ENCODE measurements at regions not wholly inside any gene's neighbourhood (a gene's known extent, or its start where the extent isn't known, plus 50 kb on each side); places are given as distances from the start of the nearest gene placed in this dataset.

GRCh38 chr1:57727121-57727520, 303.3 kb upstream of the DAB1 start:
- TF ChIP-seq TAF1 (IDR thresholded peaks at IDR 0.05; ENCODE audit: borderline replicate concordance, insufficient read depth, low read length) (no peak), FOXP2 (optimal IDR thresholded peaks at IDR 0.05; ENCODE audit: borderline replicate concordance, extremely low read depth, extremely low read length, insufficient read depth) (no peak), POLR2AphosphoS5 (IDR thresholded peaks at IDR 0.05; ENCODE audit: low read depth, low read length) (no peak)

- no peak for TF ChIP-seq POLR2AphosphoS5 (IDR thresholded peaks at IDR 0.05; ENCODE audit: low read depth, low read length)
- no peak for TF ChIP-seq TAF1 (IDR thresholded peaks at IDR 0.05; ENCODE audit: borderline replicate concordance, insufficient read depth, low read length)
- no peak for TF ChIP-seq FOXP2 (optimal IDR thresholded peaks at IDR 0.05; ENCODE audit: borderline replicate concordance, extremely low read depth, extremely low read length, insufficient read depth)
- TF ChIP-seq SIN3A (IDR thresholded peaks at IDR 0.05; ENCODE audit: borderline replicate concordance, insufficient read depth, low read length), result no peak
- no peak for TF ChIP-seq REST (IDR thresholded peaks at IDR 0.05; ENCODE audit: insufficient read depth in 1 of 2, low read depth in 2 of 2, low read length in 2 of 2)
Observed at GRCh38 chr1:57725318-57725717, 301.5 kb upstream of the DAB1 start.

GRCh38 chr1:57724535-57724934, 300.7 kb upstream of the DAB1 start:
- TF ChIP-seq POLR2AphosphoS5 (IDR thresholded peaks at IDR 0.05; ENCODE audit: low read depth, low read length) (no peak), TAF1 (IDR thresholded peaks at IDR 0.05; ENCODE audit: borderline replicate concordance, insufficient read depth, low read length) (no peak), SIN3A (IDR thresholded peaks at IDR 0.05; ENCODE audit: borderline replicate concordance, insufficient read depth, low read length) (no peak), REST (IDR thresholded peaks at IDR 0.05; ENCODE audit: insufficient read depth in 1 of 2, low read depth in 2 of 2, low read length in 2 of 2) (no peak), FOXP2 (optimal IDR thresholded peaks at IDR 0.05; ENCODE audit: borderline replicate concordance, extremely low read depth, extremely low read length, insufficient read depth) (no peak)

GRCh38 chr1:57722285-57722978, 298.6 kb upstream of the DAB1 start:
- TF ChIP-seq SIN3A (IDR thresholded peaks at IDR 0.05; ENCODE audit: borderline replicate concordance, insufficient read depth, low read length), result no peak
- TF ChIP-seq TAF1 (IDR thresholded peaks at IDR 0.05; ENCODE audit: borderline replicate concordance, insufficient read depth, low read length), result no peak
- no peak for TF ChIP-seq FOXP2 (optimal IDR thresholded peaks at IDR 0.05; ENCODE audit: borderline replicate concordance, extremely low read depth, extremely low read length, insufficient read depth)
- TF ChIP-seq POLR2AphosphoS5 (IDR thresholded peaks at IDR 0.05; ENCODE audit: low read depth, low read length), result no peak
- TF ChIP-seq REST (IDR thresholded peaks at IDR 0.05; ENCODE audit: insufficient read depth in 1 of 2, low read depth in 2 of 2, low read length in 2 of 2), result no peak

GRCh38 chr1:57721001-57721400, 297.1 kb upstream of the DAB1 start:
- TF ChIP-seq SIN3A (IDR thresholded peaks at IDR 0.05; ENCODE audit: borderline replicate concordance, insufficient read depth, low read length) (no peak), REST (IDR thresholded peaks at IDR 0.05; ENCODE audit: insufficient read depth in 1 of 2, low read depth in 2 of 2, low read length in 2 of 2) (no peak), POLR2AphosphoS5 (IDR thresholded peaks at IDR 0.05; ENCODE audit: low read depth, low read length) (no peak), FOXP2 (optimal IDR thresholded peaks at IDR 0.05; ENCODE audit: borderline replicate concordance, extremely low read depth, extremely low read length, insufficient read depth) (no peak), TAF1 (IDR thresholded peaks at IDR 0.05; ENCODE audit: borderline replicate concordance, insufficient read depth, low read length) (no peak)
